Uterus (tissue), 2 donors: ENCODE measurements at regions not wholly inside any gene's neighbourhood (a gene's known extent, or its start where the extent isn't known, plus 50 kb on each side); places are given as distances from the start of the nearest gene placed in this dataset.

ENCODE experiments used
- CTCF ChIP-seq, 4 experiments: fragments of 200-600 bp in 2 of 4; fragments of 450-650 bp in 2 of 4; sonication (generic) in 2 of 4; IDR thresholded peaks; one replicate each; pipeline ENCODE4 v1.5.1; 2016 to 2019; ENCODE audit warnings: antibody characterized with exemption in 4 of 4, mild to moderate bottlenecking in 2 of 4, moderate library complexity in 1 of 4
- POLR2A ChIP-seq, 2 donors: fragments of 450-650 bp; IDR thresholded peaks; one replicate each; pipeline ENCODE4 v1.6.1; 2016; ENCODE audit warnings: antibody characterized with exemption in 2 of 2, mild to moderate bottlenecking in 1 of 2, moderate library complexity in 1 of 2

DNA sequence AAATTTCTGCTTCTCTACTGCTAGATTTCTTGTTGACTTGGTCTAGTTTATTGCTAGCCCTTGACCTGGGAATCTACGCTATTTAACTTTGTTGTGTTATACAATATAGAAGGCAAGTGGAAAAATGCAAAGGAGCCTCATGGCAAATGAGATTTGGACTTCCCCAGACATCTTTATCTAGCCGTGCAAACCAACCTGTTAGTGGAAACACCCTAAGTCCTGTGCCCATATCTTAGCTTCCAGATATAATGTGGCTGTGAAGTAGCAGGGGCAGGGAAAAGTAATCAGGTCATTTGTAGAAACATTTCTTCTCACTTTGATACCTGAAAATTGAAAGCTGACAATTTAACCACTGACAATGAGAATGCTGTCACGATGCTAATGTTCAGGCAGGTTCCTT is 90.7 kb upstream of the ATP2B1 start:
- TF ChIP-seq POLR2A (IDR thresholded peaks at IDR 0.05) (no peak), CTCF (IDR thresholded peaks at IDR 0.05) (no peak)
